Hepatocyte (in vitro differentiated cells): ENCODE measurements at regions not wholly inside any gene's neighbourhood (a gene's known extent, or its start where the extent isn't known, plus 50 kb on each side); places are given as distances from the start of the nearest gene placed in this dataset.

Experiments
- DNase-seq: peaks from one replicate; pipeline ENCODE4 v3.0.0-alpha.2; 2016; ENCODE audit warnings: low spot score
- H2AFZ ChIP-seq: fragments of 200-600 bp; sonication (generic); 2 replicates; pipeline ENCODE4 v1.6.0; 2016; ENCODE audit warnings: antibody characterized with exemption, mild to moderate bottlenecking
- H3K27ac ChIP-seq: fragments of 200-600 bp; sonication (generic); 2 replicates; pipeline ENCODE4 v1.5.1; 2016; ENCODE audit warnings: mild to moderate bottlenecking
- H3K27me3 ChIP-seq: fragments of 200-600 bp; sonication (generic); 2 replicates; pipeline ENCODE4 v1.6.1; 2016
- H3K36me3 ChIP-seq: fragments of 200-600 bp; sonication (generic); replicated peaks from 2 replicates; pipeline ENCODE4 v1.5.1; 2016; ENCODE audit warnings: low read depth; ENCODE audit not compliant: insufficient read depth
- H3K4me1 ChIP-seq: fragments of 200-600 bp; sonication (generic); 2 replicates; pipeline ENCODE4 v1.5.1; 2016; ENCODE audit warnings: mild to moderate bottlenecking, moderate library complexity; ENCODE audit not compliant: insufficient read depth
- H3K4me2 ChIP-seq: fragments of 200-600 bp; sonication (generic); 2 replicates; pipeline ENCODE4 v1.6.0; 2016
- H3K4me3 ChIP-seq: fragments of 200-600 bp; sonication (generic); 2 replicates; pipeline ENCODE4 v1.5.1; 2016; ENCODE audit warnings: mild to moderate bottlenecking
- H3K79me2 ChIP-seq: fragments of 200-600 bp; sonication (generic); 2 replicates; pipeline ENCODE4 v1.6.0; 2017; ENCODE audit warnings: mild to moderate bottlenecking
- H3K9me2 ChIP-seq: fragments of 200-600 bp; sonication (generic); replicated peaks from 2 replicates; pipeline ENCODE4 v1.6.0; 2017; ENCODE audit warnings: mild to moderate bottlenecking; ENCODE audit not compliant: insufficient read depth
- H3K9me3 ChIP-seq: fragments of 200-600 bp; sonication (generic); 2 replicates; pipeline ENCODE4 v1.5.1; 2016; ENCODE audit warnings: low read depth, mild to moderate bottlenecking
- H4K20me1 ChIP-seq: fragments of 200-600 bp; sonication (generic); 2 replicates; pipeline ENCODE4 v1.6.0; 2016; ENCODE audit warnings: mild to moderate bottlenecking; ENCODE audit not compliant: insufficient read depth, poor library complexity, severe bottlenecking
- EZH2 ChIP-seq: fragments of 200-600 bp; sonication (generic); IDR thresholded peaks from 2 replicates; pipeline ENCODE4 v1.6.1; 2016; ENCODE audit warnings: antibody characterized with exemption, mild to moderate bottlenecking, borderline replicate concordance
- EZH2phosphoT487 ChIP-seq: fragments of 200-600 bp; sonication (generic); IDR thresholded peaks from one replicate; pipeline ENCODE4 v1.6.1; 2018; ENCODE audit warnings: antibody characterized with exemption, mild to moderate bottlenecking, low read depth, moderate library complexity; ENCODE audit not compliant: unreplicated experiment, severe bottlenecking
- WGBS: methylation state at CpG from one replicate; pipeline ENCODE4 v1.1.6; 2016; ENCODE audit warnings: low lambda C conversion rate; ENCODE audit errors: missing lambda C conversion rate; 5-methylcytosine and 5-hydroxymethylcytosine counted together
- TF ChIP-seq, protein P1 (sequence below): fragments of 200-600 bp; sonication (generic); IDR thresholded peaks from 2 replicates; pipeline ENCODE4 v1.5.1; 2016; ENCODE audit warnings: antibody characterized with exemption, mild to moderate bottlenecking; ENCODE audit not compliant: poor library complexity

DNA sequence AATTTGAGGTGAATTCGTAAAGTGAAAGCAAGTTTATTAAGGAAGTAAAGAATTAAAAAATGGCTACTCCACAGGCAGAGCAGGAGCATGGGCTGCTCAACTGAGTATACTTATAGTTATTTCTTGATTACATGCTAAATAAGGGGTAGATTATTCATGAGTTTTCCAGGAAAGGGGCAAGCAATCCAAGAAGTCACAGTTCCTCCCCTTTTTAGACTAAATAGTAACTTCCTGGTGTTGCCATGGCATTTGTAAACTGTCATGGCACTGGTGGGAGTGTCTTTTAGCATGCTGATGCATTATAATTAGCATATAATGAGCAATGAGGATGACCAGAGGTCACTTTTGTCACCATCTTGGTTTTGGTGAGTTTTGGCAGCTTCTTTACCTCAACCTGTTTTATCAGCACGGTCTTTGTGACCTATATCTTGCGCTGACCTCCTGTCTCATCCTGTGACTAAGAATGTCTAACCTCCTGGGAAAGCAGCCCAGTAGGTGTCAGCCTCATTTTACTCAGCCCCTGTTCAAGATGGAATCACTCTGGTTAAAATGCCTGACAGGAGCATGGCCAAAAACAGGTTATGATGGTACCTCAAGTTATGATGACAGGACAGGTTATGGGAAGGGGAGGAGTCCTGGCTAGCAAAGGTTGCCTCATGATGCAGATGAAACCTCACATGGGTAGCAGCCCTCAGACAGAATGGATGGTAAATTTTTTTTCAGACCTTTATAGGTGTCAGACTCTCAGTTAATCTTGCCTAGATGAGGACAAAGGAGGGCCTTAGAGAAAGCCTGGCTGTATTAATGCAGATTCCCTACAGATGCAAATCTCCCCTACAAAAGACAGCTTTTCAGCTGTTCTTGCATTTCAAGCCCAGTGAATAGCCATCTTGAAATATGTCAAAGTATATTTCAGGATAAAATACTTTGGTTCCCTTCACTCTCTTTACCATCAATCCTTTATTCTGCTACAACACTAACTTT is 49.7 kb downstream of the SIPA1L2 start:
- peaks cover 4% of the 10 kb centered on the region for H3K4me1 ChIP-seq
- no peak for DNase-seq
- H3K9me3 ChIP-seq, result no peaks in the 10 kb centered on the region
- no peaks in the 10 kb centered on the region for H3K27me3 ChIP-seq
- H2AFZ ChIP-seq, result no peak overlapping the region
- no peaks in the 10 kb centered on the region for H4K20me1 ChIP-seq
- H3K36me3 ChIP-seq, result no peaks in the 10 kb centered on the region
- no peak overlapping the region for H3K4me3 ChIP-seq
- 96% methylated on average over 3 of the region's 3 CpGs for WGBS
- H3K9me2 ChIP-seq, result no peaks in the 10 kb centered on the region
- H3K27ac ChIP-seq, result no peak overlapping the region
- peaks cover 89% of the 10 kb centered on the region for H3K79me2 ChIP-seq
- no peak for TF ChIP-seq EZH2
- TF ChIP-seq, protein P1, sequence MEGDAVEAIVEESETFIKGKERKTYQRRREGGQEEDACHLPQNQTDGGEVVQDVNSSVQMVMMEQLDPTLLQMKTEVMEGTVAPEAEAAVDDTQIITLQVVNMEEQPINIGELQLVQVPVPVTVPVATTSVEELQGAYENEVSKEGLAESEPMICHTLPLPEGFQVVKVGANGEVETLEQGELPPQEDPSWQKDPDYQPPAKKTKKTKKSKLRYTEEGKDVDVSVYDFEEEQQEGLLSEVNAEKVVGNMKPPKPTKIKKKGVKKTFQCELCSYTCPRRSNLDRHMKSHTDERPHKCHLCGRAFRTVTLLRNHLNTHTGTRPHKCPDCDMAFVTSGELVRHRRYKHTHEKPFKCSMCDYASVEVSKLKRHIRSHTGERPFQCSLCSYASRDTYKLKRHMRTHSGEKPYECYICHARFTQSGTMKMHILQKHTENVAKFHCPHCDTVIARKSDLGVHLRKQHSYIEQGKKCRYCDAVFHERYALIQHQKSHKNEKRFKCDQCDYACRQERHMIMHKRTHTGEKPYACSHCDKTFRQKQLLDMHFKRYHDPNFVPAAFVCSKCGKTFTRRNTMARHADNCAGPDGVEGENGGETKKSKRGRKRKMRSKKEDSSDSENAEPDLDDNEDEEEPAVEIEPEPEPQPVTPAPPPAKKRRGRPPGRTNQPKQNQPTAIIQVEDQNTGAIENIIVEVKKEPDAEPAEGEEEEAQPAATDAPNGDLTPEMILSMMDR, result no peak
- no peak for TF ChIP-seq EZH2phosphoT487
- H3K4me2 ChIP-seq, result no peak overlapping the region

DNA sequence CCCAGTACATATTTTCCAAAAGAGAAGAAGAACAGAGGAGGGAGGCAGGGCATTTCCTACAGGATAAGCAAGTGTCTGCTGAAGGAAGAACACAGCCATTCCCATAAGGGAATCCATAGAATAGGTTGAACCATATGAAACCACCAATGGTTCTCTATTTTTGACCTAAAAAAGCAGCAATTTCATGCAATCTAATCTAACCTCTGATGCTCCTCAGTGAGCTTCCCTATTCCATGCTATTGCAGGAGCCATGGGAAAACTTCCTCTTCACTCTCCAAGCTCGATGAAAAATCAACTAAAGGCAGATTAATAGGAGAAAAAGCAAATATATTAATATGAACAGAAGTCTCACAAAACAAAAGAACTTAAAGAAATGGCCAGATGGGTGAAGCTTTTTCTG is 50.5 kb downstream of the SIPA1L2 start:
- peaks cover 4% of the 10 kb centered on the region for H3K4me1 ChIP-seq
- H4K20me1 ChIP-seq, result no peaks in the 10 kb centered on the region
- H3K27me3 ChIP-seq, result no peaks in the 10 kb centered on the region
- H3K9me3 ChIP-seq, result no peaks in the 10 kb centered on the region
- peaks cover 88% of the 10 kb centered on the region for H3K79me2 ChIP-seq
- H3K9me2 ChIP-seq, result no peaks in the 10 kb centered on the region
- TF ChIP-seq, protein P1, result no peak
- no peaks in the 10 kb centered on the region for H3K36me3 ChIP-seq
- no peak overlapping the region for H3K4me2 ChIP-seq
- no peak for DNase-seq
- no peak overlapping the region for H3K4me3 ChIP-seq
- H2AFZ ChIP-seq, result no peak overlapping the region
- 77% methylated on average over 1 of the region's 1 CpG for WGBS
- no peak overlapping the region for H3K27ac ChIP-seq

DNA sequence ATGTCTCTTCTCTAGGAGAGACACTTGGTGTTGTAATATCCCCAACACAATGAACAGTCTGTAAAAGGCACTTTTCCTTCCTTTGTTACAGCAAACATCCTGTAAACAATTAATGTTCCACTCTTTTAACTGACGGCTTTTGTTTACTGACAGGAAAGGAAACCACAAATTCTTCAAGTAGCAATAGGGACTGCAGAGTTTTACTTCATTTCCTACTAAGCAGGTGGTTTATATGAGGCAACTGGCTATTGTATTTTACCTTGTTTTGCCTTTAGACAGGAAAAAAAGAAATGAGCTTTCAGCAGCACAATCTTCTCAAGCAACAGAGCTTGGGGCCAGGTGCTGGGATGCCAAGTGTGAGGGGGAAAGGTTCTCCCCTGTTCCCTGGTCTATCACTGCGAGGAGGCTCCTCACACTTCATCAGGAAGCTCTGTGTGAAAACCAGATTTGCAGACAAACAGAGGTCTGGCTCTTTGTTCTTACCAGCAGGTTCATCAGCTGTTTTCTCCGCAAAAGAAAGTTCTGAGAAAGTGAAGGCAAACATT is 51.2 kb downstream of the SIPA1L2 start:
- H3K27me3 ChIP-seq, result no peaks in the 10 kb centered on the region
- no peak overlapping the region for H3K4me2 ChIP-seq
- WGBS, result 55% methylated on average over 3 of the region's 3 CpGs
- no peaks in the 10 kb centered on the region for H4K20me1 ChIP-seq
- H3K36me3 ChIP-seq, result no peaks in the 10 kb centered on the region
- no peaks in the 10 kb centered on the region for H3K9me3 ChIP-seq
- H3K4me1 ChIP-seq, result peaks cover 4% of the 10 kb centered on the region
- H3K79me2 ChIP-seq, result peaks cover 89% of the 10 kb centered on the region
- no peak overlapping the region for H3K27ac ChIP-seq
- H2AFZ ChIP-seq, result no peak overlapping the region
- no peak for DNase-seq
- no peak overlapping the region for H3K4me3 ChIP-seq
- TF ChIP-seq, protein P1, result no peak
- TF ChIP-seq EZH2 (no peak), EZH2phosphoT487 (no peak)
- no peaks in the 10 kb centered on the region for H3K9me2 ChIP-seq
